CD14-positive monocyte (primary cell): ENCODE measurements at regions not wholly inside any gene's neighbourhood (a gene's known extent, or its start where the extent isn't known, plus 50 kb on each side); places are given as distances from the start of the nearest gene placed in this dataset.

Experiments
- DNase-seq, 3 donors: peaks; one replicate each; pipeline ENCODE4 v3.0.0-alpha.2; 2011 to 2022
- H2AFZ ChIP-seq: 2 replicates; pipeline ENCODE4 v1.6.0; 2012; ENCODE audit warnings: mild to moderate bottlenecking, low read depth, low read length, inconsistent platforms; ENCODE audit not compliant: insufficient read depth, poor library complexity, severe bottlenecking
- H3K27ac ChIP-seq, 2 donors: 1 replicate in 1 of 2; 2 replicates in 1 of 2; pipeline ENCODE4 v1.5.1; 2012 to 2013; ENCODE audit warnings: low read length in 2 of 2, control low read depth in 1 of 2, inconsistent platforms in 1 of 2, low read depth in 1 of 2, mild to moderate bottlenecking in 1 of 2
- H3K27me3 ChIP-seq, 2 donors: one replicate each; pipeline versions ENCODE4 v1.6.0 to v1.6.1; 2011 to 2013; ENCODE audit warnings: low read length in 2 of 2; ENCODE audit not compliant: control insufficient read depth in 2 of 2, insufficient read depth in 2 of 2
- H3K36me3 ChIP-seq, 2 donors: replicated peaks in 1 of 2; 1 replicate in 1 of 2; 2 replicates in 1 of 2; pipeline versions ENCODE4 v1.5.1 to v1.6.1; 2012 to 2013; ENCODE audit warnings: low read length in 2 of 2, control low read depth in 1 of 2, inconsistent platforms in 1 of 2, mild to moderate bottlenecking in 1 of 2; ENCODE audit not compliant: insufficient read depth in 2 of 2, control insufficient read depth in 1 of 2
- H3K4me1 ChIP-seq, 2 donors: 1 replicate in 1 of 2; 2 replicates in 1 of 2; pipeline versions ENCODE4 v1.5.1 to v1.6.1; 2012 to 2013; ENCODE audit warnings: low read length in 2 of 2, control low read depth in 1 of 2, inconsistent platforms in 1 of 2, mild to moderate bottlenecking in 1 of 2, moderate library complexity in 1 of 2; ENCODE audit not compliant: insufficient read depth in 2 of 2, control insufficient read depth in 1 of 2
- H3K4me2 ChIP-seq: replicated peaks from 2 replicates; pipeline ENCODE3; 2012; ENCODE audit warnings: low read length, moderate library complexity, mild to moderate bottlenecking; ENCODE audit not compliant: poor library complexity, severe bottlenecking; ENCODE audit errors: extremely low read depth
- H3K4me3 ChIP-seq, 3 experiments: fragments of 200-600 bp in 1 of 3; sonication (generic) in 1 of 3; replicated peaks in 1 of 3; 1 replicate in 2 of 3; 2 replicates in 1 of 3; pipeline ENCODE4 v1.5.1; 2011 to 2013; ENCODE audit warnings: low read length in 3 of 3, mild to moderate bottlenecking in 3 of 3, control low read depth in 2 of 3, low read depth in 2 of 3, inconsistent platforms in 1 of 3, moderate library complexity in 1 of 3
- H3K79me2 ChIP-seq: 2 replicates; pipeline ENCODE4 v1.6.0; 2012; ENCODE audit warnings: mild to moderate bottlenecking, control low read depth, inconsistent platforms, low read length, moderate library complexity; ENCODE audit not compliant: insufficient read depth
- H3K9ac ChIP-seq: 2 replicates; pipeline ENCODE4 v1.6.0; 2017; ENCODE audit warnings: low read length, mild to moderate bottlenecking; ENCODE audit not compliant: insufficient read depth, poor library complexity, severe bottlenecking
- H3K9me3 ChIP-seq, 2 donors: replicated peaks in 1 of 2; 1 replicate in 1 of 2; 2 replicates in 1 of 2; pipeline versions ENCODE4 v1.5.1 to v1.6.1; 2012 to 2013; ENCODE audit warnings: low read length in 2 of 2, control low read depth in 1 of 2; ENCODE audit not compliant: control insufficient read depth in 1 of 2, insufficient read depth in 1 of 2
- H4K20me1 ChIP-seq: 2 replicates; pipeline ENCODE4 v1.6.0; 2012; ENCODE audit warnings: mild to moderate bottlenecking, low read length, control low read depth, moderate library complexity; ENCODE audit not compliant: insufficient read depth
- H3K27ac Mint-ChIP-seq, 7 donors: one replicate each; pipeline ENCODE4 v1.8.0; 2020; ENCODE audit warnings: mild to moderate bottlenecking in 7 of 7, mixed read lengths in 7 of 7, moderate library complexity in 6 of 7, inconsistent platforms in 2 of 7
- H3K27me3 Mint-ChIP-seq, 3 donors: one replicate each; pipeline ENCODE4 v1.8.0; 2021 to 2022; ENCODE audit warnings: low read depth in 3 of 3, mild to moderate bottlenecking in 3 of 3, mixed read lengths in 3 of 3, moderate library complexity in 3 of 3, inconsistent platforms in 1 of 3
- H3K36me3 Mint-ChIP-seq, 2 donors: one replicate each; pipeline ENCODE4 v1.8.0; 2020; ENCODE audit warnings: mixed read lengths in 2 of 2, inconsistent platforms in 1 of 2, mild to moderate bottlenecking in 1 of 2
- H3K4me1 Mint-ChIP-seq: one replicate; pipeline ENCODE4 v1.8.0; 2020; ENCODE audit warnings: mild to moderate bottlenecking, mixed read lengths
- H3K4me3 Mint-ChIP-seq, 2 donors: one replicate each; pipeline ENCODE4 v1.8.0; 2020; ENCODE audit warnings: mild to moderate bottlenecking in 2 of 2, mixed read lengths in 2 of 2, moderate library complexity in 1 of 2
- H3K9me3 Mint-ChIP-seq, 7 donors: one replicate each; pipeline ENCODE4 v1.8.0; 2020 to 2022; ENCODE audit warnings: mixed read lengths in 7 of 7, mild to moderate bottlenecking in 6 of 7, moderate library complexity in 6 of 7, inconsistent platforms in 2 of 7
- CTCF ChIP-seq: fragments of 200-600 bp; IDR thresholded peaks from one replicate; pipeline ENCODE4 v1.8.0; 2022; ENCODE audit warnings: antibody characterized with exemption, mild to moderate bottlenecking
- WGBS: methylation state at CpG from one replicate; pipeline ENCODE4 v1.1.5; 2013; ENCODE audit warnings: missing lambda C conversion rate; ENCODE audit not compliant: insufficient coverage; 5-methylcytosine and 5-hydroxymethylcytosine counted together
- intact Hi-C, 2 donors: fragments of 100-400 bp; cut with micrococcal nuclease; formaldehyde crosslinking; loops; one replicate each; pipeline versions ENCODE4 v1.15.0 to v1.15.1; 2023

DNA sequence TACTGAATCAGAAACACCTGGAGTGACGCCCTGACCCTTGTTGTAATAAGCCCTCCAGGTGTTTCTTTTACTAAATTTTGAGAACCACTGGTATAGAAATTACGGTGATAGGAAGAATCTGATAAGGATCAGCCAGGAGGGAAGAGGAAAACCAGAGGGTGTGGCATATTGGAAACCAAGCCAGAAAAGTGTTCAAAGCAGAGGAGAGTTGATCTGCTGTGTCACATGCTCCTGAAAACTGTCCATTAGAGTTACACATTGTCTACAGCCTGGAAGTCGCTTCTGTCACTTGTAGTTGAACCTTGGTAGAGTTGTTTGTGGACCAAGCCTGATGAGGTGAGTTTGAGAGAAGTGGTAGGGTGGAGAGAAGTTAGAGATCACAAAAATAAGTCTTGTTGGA lies 497.4 kb downstream of the ENC1 start:
- Histone ChIP-seq H3K9ac (no peak overlapping the region), H4K20me1 (no peaks in the 10 kb centered on the region), H3K27ac (no peak overlapping the region), H3K4me1 (no peaks in the 10 kb centered on the region), H3K36me3 (no peaks in the 10 kb centered on the region), H2AFZ (no peak overlapping the region), H3K27me3 (no peaks in the 10 kb centered on the region), H3K9me3 (no peaks in the 10 kb centered on the region), H3K4me2 (no peak overlapping the region), H3K79me2 (no peaks in the 10 kb centered on the region), H3K4me3 (no peak overlapping the region)
- no peak overlapping the region for H3K27ac Mint-ChIP-seq
- no peak for TF ChIP-seq CTCF
- no peak for DNase-seq
- H3K4me3 Mint-ChIP-seq: peak overlapping the region in 1 of 2 donors; percentile 36
- intact Hi-C loops: no loop called here
- H3K27me3 Mint-ChIP-seq: peaks cover 0 to 13% (median 6%) of the 10 kb centered on the region in 3 donors
- no peaks in the 10 kb centered on the region for H3K36me3 Mint-ChIP-seq
- H3K9me3 Mint-ChIP-seq: peaks cover 0 to 7% (median 0%) of the 10 kb centered on the region in 7 donors
- WGBS: 63% methylated on average over 1 of the region's 3 CpGs
- peaks cover under 1% of the 10 kb centered on the region for H3K4me1 Mint-ChIP-seq

GRCh38 chr5:74141053-74141452 lies 499.5 kb downstream of the ENC1 start:
- intact Hi-C loops: no loop called here
- Histone ChIP-seq H3K9ac (no peak overlapping the region), H3K4me3 (no peak overlapping the region), H3K36me3 (no peaks in the 10 kb centered on the region), H3K9me3 (no peaks in the 10 kb centered on the region), H4K20me1 (no peaks in the 10 kb centered on the region), H3K27me3 (peaks cover 0 to 4% of the 10 kb centered on the region in 2 donors), H3K4me1 (no peaks in the 10 kb centered on the region), H2AFZ (no peak overlapping the region), H3K27ac (no peak overlapping the region), H3K4me2 (no peak overlapping the region), H3K79me2 (no peaks in the 10 kb centered on the region)
- no peaks in the 10 kb centered on the region for H3K4me1 Mint-ChIP-seq
- TF ChIP-seq CTCF: no peak
- H3K27me3 Mint-ChIP-seq: peaks cover 0 to 13% (median 6%) of the 10 kb centered on the region in 3 donors
- H3K9me3 Mint-ChIP-seq: peaks cover 0 to 7% (median 0%) of the 10 kb centered on the region in 7 donors
- H3K36me3 Mint-ChIP-seq: no peaks in the 10 kb centered on the region
- no peak for DNase-seq
- H3K27ac Mint-ChIP-seq: no peak overlapping the region
- no peak overlapping the region for H3K4me3 Mint-ChIP-seq
- WGBS: 100% methylated on average over 2 of the region's 4 CpGs
